Lower leg skin (tissue), 4 donors: ENCODE measurements at regions not wholly inside any gene's neighbourhood (a gene's known extent, or its start where the extent isn't known, plus 50 kb on each side); places are given as distances from the start of the nearest gene placed in this dataset.

Experiments used
- DNase-seq, 2 donors: peaks; one replicate each; pipeline ENCODE4 v3.0.0-alpha.2; 2019; ENCODE audit warnings: low spot score in 2 of 2
- H3K4me3 ChIP-seq: fragments of 200-600 bp; sonication (generic); 2 replicates; pipeline ENCODE4 v1.5.1; 2017; ENCODE audit warnings: mild to moderate bottlenecking, low read depth; ENCODE audit not compliant: poor library complexity, severe bottlenecking
- POLR2A ChIP-seq, 2 donors: fragments of 450-650 bp; IDR thresholded peaks; one replicate each; pipeline ENCODE4 v1.6.1; 2016 to 2017; ENCODE audit warnings: antibody characterized with exemption in 2 of 2, mild to moderate bottlenecking in 1 of 2, moderate library complexity in 1 of 2
- WGBS, 2 donors: methylation state at CpG; one replicate each; pipeline ENCODE4 v1.1.5; 2018; 5-methylcytosine and 5-hydroxymethylcytosine counted together
- intact Hi-C: fragments of 100-400 bp; cut with DNase I; formaldehyde crosslinking; loops from one replicate; pipeline ENCODE4 v1.15.0; 2023; ENCODE audit warnings: low total_unique reads
- TF ChIP-seq, protein P1 (sequence below), 3 donors: fragments of 450-650 bp; IDR thresholded peaks; one replicate each; pipeline ENCODE4 v1.5.1; 2016; ENCODE audit warnings: antibody characterized with exemption in 3 of 3, mild to moderate bottlenecking in 3 of 3, moderate library complexity in 2 of 3

DNA sequence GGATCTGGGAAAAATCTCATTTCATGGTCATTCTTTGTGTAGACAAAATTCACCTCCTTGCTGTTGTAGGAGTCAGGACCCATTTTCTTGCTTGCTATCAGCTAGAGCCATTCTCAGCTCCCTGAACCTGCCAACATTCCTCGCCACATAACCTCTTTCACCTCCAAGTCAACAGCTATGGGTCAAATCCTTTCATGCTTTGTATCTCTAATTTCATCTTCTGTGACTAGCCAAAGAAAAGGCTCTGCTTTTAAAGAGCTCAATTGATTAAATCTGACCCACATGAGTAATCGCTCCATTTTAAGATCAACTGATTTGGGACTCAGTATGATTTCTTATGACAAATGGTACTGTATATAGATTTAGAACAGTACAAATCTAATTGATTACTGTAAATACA is 89.2 kb upstream of the FOXG1 start:
- no peak for DNase-seq
- TF ChIP-seq, protein P1, sequence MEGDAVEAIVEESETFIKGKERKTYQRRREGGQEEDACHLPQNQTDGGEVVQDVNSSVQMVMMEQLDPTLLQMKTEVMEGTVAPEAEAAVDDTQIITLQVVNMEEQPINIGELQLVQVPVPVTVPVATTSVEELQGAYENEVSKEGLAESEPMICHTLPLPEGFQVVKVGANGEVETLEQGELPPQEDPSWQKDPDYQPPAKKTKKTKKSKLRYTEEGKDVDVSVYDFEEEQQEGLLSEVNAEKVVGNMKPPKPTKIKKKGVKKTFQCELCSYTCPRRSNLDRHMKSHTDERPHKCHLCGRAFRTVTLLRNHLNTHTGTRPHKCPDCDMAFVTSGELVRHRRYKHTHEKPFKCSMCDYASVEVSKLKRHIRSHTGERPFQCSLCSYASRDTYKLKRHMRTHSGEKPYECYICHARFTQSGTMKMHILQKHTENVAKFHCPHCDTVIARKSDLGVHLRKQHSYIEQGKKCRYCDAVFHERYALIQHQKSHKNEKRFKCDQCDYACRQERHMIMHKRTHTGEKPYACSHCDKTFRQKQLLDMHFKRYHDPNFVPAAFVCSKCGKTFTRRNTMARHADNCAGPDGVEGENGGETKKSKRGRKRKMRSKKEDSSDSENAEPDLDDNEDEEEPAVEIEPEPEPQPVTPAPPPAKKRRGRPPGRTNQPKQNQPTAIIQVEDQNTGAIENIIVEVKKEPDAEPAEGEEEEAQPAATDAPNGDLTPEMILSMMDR (IDR thresholded peaks at IDR 0.05): no peak
- no peak for TF ChIP-seq POLR2A (IDR thresholded peaks at IDR 0.05)
- intact Hi-C loops: no loop called here
- no peak overlapping the region for H3K4me3 ChIP-seq
- WGBS, 2 donors: 85 to 88% methylated on average over 2 of the region's 2 CpGs

DNA sequence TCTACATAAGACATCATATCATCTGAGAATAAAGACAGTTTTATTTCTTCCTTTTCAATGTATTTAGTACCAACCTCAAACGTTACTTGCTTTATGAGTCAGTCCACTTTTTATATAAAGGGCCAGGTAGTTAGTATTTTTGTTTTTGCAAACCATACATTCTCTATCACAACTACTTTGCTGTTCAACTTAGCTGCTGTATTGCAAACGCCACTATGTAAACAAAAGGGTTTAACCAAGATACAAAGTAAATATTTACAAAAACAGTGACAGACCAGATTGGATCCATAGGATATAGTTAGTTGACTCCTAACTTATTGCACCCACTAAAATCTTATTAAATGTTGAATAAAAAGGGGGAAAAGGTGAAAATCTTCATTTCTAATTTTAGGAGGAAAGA is 87.7 kb upstream of the FOXG1 start:
- DNase-seq: no peak
- intact Hi-C loops: no loop called here
- TF ChIP-seq, protein P1 (IDR thresholded peaks at IDR 0.05): no peak
- TF ChIP-seq POLR2A (IDR thresholded peaks at IDR 0.05): no peak
- H3K4me3 ChIP-seq: no peak overlapping the region
- WGBS, 2 donors: 50 to 53% methylated on average over 2 of the region's 2 CpGs

DNA sequence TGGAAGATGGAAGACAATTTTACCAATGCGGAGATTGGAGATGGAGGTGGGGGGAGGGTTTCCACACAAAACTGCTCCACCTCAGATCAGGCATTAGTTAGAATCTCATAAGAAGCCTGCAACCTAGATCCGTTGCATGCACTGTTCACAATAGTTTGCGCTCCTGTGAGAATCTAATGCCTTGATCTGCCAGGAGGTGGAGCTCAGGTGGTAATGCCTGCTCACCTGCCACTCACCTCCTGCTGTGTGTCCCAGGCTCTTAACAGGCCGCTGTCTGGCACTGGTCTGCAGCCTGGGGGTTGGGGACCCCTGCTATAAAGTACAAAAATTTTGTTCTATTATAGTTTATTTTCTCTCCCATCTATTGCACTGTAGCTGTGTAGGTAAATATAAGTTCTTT is 84.9 kb upstream of the FOXG1 start:
- no peak for TF ChIP-seq POLR2A (IDR thresholded peaks at IDR 0.05)
- TF ChIP-seq, protein P1 (IDR thresholded peaks at IDR 0.05): no peak
- no peak overlapping the region for H3K4me3 ChIP-seq
- no peak for DNase-seq
- intact Hi-C loops: no loop called here
- 68 to 71% methylated on average over 4 of the region's 4 CpGs for WGBS, 2 donors

DNA sequence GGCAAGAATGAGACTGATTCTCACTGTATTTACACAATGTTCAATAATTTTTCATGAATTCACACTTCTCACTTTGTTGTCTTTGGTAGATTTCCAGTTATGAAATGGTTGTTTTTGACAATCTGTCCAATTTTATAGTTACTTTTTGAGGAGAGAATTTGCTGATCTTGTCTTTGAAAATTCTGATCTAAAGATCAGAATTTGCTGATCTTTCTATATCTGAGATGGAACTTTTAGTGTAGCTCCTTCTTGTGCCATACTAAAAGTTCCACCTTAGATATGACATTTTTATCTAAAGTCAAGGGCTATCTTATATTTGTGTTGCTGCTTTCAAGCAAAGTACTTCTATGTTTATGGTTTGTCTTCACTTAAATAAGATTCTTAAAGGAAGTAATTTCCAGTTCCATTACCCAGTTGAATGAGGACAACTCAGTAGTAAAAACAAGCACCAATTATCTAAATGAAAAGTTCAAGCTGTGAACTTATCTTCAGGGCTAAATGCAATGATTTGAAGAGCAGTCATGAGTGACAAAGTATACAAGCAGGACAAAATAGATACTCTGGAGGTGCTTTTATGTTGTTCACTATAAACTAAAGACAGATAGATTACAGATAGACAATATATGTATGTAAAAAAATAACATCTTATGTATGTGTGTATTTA is 76.4 kb upstream of the FOXG1 start:
- intact Hi-C loops: no loop called here
- TF ChIP-seq, protein P1 (IDR thresholded peaks at IDR 0.05): no peak
- TF ChIP-seq POLR2A (IDR thresholded peaks at IDR 0.05): no peak
- H3K4me3 ChIP-seq: no peak overlapping the region
- no peak for DNase-seq

DNA sequence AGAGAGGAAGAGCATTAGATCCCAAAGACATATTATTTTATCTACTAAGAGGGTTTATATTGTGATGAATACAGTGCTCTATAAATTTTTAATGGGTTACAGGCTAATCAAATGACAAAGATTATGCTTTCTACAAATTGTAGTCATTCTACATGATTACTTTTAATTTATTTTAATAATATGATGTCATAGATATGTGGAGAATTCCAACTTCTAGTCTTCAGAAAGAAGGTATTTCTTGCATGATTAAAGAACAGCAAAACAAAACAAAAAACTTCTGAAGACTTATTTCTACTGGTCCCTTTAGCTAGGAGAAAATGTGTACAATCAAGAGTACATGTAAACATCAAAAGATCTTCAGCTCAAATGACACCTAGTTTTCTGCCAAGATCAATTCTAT is 71.5 kb upstream of the FOXG1 start:
- no peak overlapping the region for H3K4me3 ChIP-seq
- intact Hi-C loops: no loop called here
- TF ChIP-seq, protein P1 (IDR thresholded peaks at IDR 0.05): no peak
- no peak for TF ChIP-seq POLR2A (IDR thresholded peaks at IDR 0.05)
- no peak for DNase-seq

DNA sequence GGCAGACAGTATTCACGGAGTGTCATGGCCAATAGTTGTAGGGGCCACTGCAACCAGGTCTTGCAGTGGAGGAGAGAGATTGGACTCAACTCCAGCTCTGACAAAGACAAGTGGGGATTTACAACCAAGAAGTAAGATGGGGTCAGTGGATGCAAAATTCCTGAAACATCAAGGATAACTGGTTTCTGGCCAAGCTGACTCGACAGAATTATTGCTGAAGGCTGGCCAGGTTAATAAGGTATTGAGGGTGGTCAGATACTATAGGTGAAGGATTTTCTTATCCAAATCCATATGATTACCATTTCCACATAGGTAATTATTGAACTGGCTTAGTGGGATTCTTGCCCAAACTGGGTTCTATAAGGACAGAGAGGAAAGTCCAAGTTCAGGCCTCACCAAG is 64.9 kb upstream of the FOXG1 start:
- TF ChIP-seq, protein P1 (IDR thresholded peaks at IDR 0.05): no peak
- TF ChIP-seq POLR2A (IDR thresholded peaks at IDR 0.05): no peak
- WGBS, 2 donors: 82 to 83% methylated on average over 2 of the region's 2 CpGs
- H3K4me3 ChIP-seq: no peak overlapping the region
- DNase-seq: no peak
- intact Hi-C loops: no loop called here
